SJSA1 (cell line): ENCODE measurements at regions not wholly inside any gene's neighbourhood (a gene's known extent, or its start where the extent isn't known, plus 50 kb on each side); places are given as distances from the start of the nearest gene placed in this dataset.
"Not testable (repeated sequence)": the region's sequence is repeated elsewhere in the genome, so short reads cannot be mapped to it uniquely, and the experiment has no call there.

ENCODE experiments used
- DNase-seq, 2 experiments: peaks; one replicate each; pipeline ENCODE4 v3.0.0-alpha.2; 2015 to 2020; ENCODE audit warnings: low spot score in 2 of 2, low read depth in 1 of 2
- H3K27ac ChIP-seq: fragments of 250-450 bp; sonication (Bioruptor Pico); 2 replicates; pipeline ENCODE4 v1.5.1; 2020; ENCODE audit warnings: mild to moderate bottlenecking, moderate library complexity
- H3K27me3 ChIP-seq: fragments of 250-450 bp; sonication (Bioruptor Pico); replicated peaks from 2 replicates; pipeline ENCODE4 v1.5.1; 2020; ENCODE audit warnings: mild to moderate bottlenecking, moderate library complexity
- H3K36me3 ChIP-seq: fragments of 250-450 bp; sonication (Bioruptor Pico); 2 replicates; pipeline ENCODE4 v1.5.1; 2020; ENCODE audit warnings: mild to moderate bottlenecking
- H3K4me1 ChIP-seq: fragments of 250-450 bp; sonication (Bioruptor Pico); replicated peaks from 2 replicates; pipeline ENCODE4 v1.6.1; 2021; ENCODE audit warnings: mild to moderate bottlenecking
- H3K4me3 ChIP-seq: fragments of 250-450 bp; sonication (Bioruptor Pico); 2 replicates; pipeline ENCODE4 v1.5.1; 2020; ENCODE audit warnings: mild to moderate bottlenecking
- H3K9me3 ChIP-seq: fragments of 250-450 bp; sonication (Bioruptor Pico); replicated peaks from 2 replicates; pipeline ENCODE4 v1.5.1; 2020; ENCODE audit warnings: mild to moderate bottlenecking

DNA sequence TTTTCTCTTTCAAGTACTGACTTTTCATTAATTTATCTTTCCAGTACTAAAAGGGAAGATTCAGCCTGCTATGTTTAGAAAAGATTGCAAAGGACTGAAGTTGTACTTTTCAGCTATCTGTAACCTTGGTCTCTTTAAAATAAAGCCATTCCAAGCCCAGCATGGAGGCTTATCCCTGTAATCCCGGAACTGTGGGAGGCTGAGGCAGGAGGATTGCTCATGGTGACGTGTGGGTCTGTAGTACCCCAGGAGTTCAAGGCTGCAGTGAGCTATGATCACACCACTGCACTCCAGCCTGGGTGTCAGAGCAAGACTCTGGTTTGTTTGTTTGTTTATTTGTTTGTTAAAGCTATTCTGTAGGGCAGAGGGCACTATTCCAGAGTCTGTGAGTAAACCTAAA, 50.6 kb upstream of the TMEM170B start:
- Histone ChIP-seq H3K27me3 (no peaks in the 10 kb centered on the region), H3K4me3 (no peak overlapping the region), H3K27ac (no peak overlapping the region), H3K9me3 (no peaks in the 10 kb centered on the region), H3K4me1 (no peaks in the 10 kb centered on the region), H3K36me3 (no peaks in the 10 kb centered on the region)
- no peak for DNase-seq

DNA sequence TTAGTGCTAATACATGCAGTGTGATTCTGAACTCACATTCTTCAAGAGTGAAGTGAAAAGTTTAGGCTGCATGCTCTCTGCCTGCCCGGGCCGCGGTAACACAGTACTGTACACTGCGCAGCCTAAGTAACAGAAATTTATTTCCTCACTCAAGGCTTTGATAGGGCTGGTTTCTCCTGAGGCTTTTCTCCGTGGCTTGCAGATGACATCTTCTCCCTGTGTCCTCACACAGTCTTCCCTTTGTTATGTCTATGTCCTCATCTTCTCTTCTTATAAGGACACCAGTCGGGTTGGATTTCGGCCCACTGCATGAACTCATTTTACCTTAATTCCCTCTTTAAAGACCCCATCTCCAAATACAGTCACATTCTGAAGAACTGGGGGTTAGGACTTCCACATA, 51.1 kb upstream of the TMEM170B start:
- DNase-seq, result no peak

DNA sequence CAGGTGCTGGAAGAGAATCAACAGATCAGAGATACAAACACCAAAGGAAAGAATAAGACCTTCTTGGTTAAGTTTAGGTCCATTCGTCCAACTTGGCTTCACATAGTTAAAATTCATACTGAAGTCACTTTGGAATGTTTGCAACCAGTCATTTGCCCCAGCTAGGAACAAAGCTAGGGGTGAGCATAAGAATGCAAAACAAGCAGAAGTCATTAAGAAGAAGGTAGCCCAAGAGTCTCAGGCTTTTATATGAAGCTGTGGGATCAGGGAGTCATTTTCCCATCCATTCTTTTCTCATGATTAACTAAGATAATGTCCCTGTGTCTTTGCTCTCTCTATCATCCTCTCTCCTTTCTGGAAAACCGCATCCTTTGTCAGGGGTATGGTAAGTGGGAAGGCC, 51.5 kb upstream of the TMEM170B start:
- DNase-seq, result no peak
- H3K27ac ChIP-seq, result no peak overlapping the region

More for the DNA sequence above, 51.1 kb upstream of the TMEM170B start:
- no peaks in the 10 kb centered on the region for H3K4me1 ChIP-seq
- H3K4me3 ChIP-seq, result no peak overlapping the region
- no peaks in the 10 kb centered on the region for H3K36me3 ChIP-seq
- H3K27ac ChIP-seq, result no peak overlapping the region
- H3K9me3 ChIP-seq, result no peaks in the 10 kb centered on the region
- H3K27me3 ChIP-seq, result no peaks in the 10 kb centered on the region

DNA sequence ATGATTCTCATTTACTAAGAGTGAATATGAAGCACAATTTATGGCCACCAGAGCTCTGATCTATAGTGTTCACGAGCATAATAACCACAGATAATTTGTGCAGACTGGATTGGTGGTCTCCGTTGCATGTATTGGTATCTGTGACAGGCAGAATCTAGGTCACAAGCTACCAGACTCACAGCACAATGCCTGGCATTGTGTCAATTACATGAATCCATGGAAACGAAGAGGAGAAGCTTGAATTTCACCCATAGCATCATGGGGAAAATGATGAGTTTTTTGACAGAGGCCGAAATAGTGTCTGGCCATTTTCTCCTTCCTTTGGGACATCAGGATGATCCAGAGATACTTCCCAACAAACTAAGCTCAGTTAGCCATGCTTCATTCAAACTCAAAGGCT, 52.3 kb upstream of the TMEM170B start:
- no peaks in the 10 kb centered on the region for H3K4me1 ChIP-seq
- H3K27ac ChIP-seq, result no peak overlapping the region
- H3K4me3 ChIP-seq, result no peak overlapping the region
- H3K27me3 ChIP-seq, result no peaks in the 10 kb centered on the region
- no peaks in the 10 kb centered on the region for H3K36me3 ChIP-seq
- no peaks in the 10 kb centered on the region for H3K9me3 ChIP-seq
- no peak for DNase-seq

More for the DNA sequence above, 51.5 kb upstream of the TMEM170B start:
- Histone ChIP-seq H3K36me3 (no peaks in the 10 kb centered on the region), H3K4me3 (no peak overlapping the region), H3K27me3 (no peaks in the 10 kb centered on the region), H3K4me1 (no peaks in the 10 kb centered on the region), H3K9me3 (no peaks in the 10 kb centered on the region)

DNA sequence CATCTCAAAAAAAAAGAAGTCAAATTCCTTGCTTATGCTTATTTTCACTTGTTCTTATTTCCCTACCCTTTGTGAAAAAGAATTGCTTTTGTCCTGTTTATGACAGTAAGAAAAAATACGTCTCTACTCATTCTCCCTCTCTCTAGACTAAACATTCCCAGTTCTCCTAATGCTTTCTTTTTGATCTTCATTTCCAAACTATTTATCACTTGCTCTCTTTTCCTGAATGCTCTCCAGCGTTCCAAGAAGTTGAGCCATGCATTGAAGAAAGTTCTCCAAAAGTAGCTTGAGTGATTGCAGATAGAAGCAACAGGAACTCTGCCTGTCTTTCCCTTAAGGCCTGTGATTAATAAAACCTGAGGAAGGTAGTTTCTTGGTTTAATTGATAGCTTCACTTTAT, 53.1 kb upstream of the TMEM170B start:
- DNase-seq, result no peak
- H3K4me3 ChIP-seq, result no peak overlapping the region
- no peaks in the 10 kb centered on the region for H3K4me1 ChIP-seq
- no peaks in the 10 kb centered on the region for H3K36me3 ChIP-seq
- no peaks in the 10 kb centered on the region for H3K9me3 ChIP-seq
- H3K27ac ChIP-seq, result no peak overlapping the region
- no peaks in the 10 kb centered on the region for H3K27me3 ChIP-seq

DNA sequence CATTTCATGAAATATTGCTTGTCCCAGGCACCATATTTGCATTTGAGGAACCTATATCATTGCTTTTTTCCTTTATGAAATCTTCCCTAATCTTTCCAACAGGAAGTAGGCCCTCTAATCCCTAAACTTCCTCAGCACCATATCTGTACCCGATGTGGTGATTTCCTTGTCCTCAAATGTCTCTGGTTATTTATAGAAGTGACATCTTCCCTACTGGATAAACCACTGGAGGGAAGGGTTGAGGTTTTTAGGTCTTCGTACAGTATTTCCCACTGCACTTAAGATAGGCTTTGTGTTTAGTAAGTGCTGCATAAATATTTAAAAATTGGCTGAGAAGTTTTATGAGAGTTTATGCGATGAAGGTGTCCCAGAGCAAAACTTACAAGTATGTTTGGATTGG, 54.9 kb upstream of the TMEM170B start:
- Histone ChIP-seq H3K36me3 (no peaks in the 10 kb centered on the region), H3K27me3 (no peaks in the 10 kb centered on the region), H3K9me3 (no peaks in the 10 kb centered on the region), H3K4me1 (no peaks in the 10 kb centered on the region), H3K27ac (no peak overlapping the region), H3K4me3 (no peak overlapping the region)
- DNase-seq, result no peak

DNA sequence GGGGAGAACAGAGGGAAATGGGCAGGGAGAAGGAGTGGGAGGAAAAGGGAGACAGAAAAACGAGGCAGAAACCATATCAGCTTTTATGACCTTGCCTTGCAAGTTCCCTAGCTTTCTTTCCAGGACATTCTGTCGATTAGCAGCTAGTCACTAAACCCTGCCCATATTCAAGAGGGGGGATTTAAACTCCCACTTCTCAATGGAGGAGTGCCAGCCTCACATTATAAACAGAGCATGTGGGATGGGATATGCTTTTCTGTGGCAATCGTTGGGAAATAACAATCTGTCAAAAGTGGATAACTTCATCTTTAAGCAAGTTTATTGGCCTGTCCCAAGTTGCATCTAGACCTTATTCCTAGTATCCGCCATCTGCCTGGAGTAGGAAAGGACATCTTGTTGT, 57.0 kb upstream of the TMEM170B start:
- Histone ChIP-seq H3K27ac (no peak overlapping the region), H3K36me3 (no peaks in the 10 kb centered on the region), H3K4me1 (no peaks in the 10 kb centered on the region), H3K4me3 (no peak overlapping the region), H3K27me3 (no peaks in the 10 kb centered on the region), H3K9me3 (no peaks in the 10 kb centered on the region)
- no peak for DNase-seq

DNA sequence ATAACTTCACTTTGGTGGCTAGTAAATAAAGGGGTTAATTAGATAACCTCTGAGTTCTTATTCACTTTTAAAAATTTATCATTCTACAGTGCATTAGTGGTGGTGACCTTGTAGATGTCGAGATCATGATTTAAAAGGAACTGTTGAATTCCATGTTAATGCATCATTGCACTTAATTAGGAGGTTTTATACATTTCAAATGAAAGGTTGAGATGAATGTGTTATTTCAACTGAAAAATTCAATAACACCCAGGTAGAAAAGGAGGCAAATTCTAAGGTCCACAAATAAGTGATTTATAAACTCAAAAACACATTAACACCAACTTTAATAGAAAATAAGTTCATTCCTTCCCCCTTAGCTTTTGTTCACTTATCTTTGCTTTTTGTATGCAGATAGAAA, 58.3 kb upstream of the TMEM170B start:
- Histone ChIP-seq H3K4me1 (no peaks in the 10 kb centered on the region), H3K9me3 (no peaks in the 10 kb centered on the region), H3K4me3 (no peak overlapping the region), H3K36me3 (no peaks in the 10 kb centered on the region), H3K27me3 (no peaks in the 10 kb centered on the region), H3K27ac (no peak overlapping the region)
- no peak for DNase-seq

DNA sequence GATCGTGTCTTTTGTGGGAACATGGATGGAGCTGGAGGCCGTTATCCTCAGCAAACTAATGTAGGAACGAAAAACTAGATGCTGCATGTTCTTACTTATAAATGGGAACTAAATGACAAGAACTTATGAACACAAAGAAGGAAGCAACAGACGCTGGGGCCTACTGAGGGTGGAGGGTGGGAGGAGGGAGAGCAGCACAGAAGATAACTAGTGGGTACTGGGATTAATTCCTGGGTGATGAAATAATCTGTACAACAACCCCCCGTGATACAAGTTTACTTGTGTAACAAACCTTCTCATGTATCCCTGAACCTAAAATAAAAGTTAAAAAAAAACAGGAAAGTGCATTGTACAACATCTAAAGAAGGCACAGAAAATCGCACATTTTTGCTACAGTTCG, 59.0 kb upstream of the TMEM170B start:
- H3K9me3 ChIP-seq, result no peaks in the 10 kb centered on the region
- no peaks in the 10 kb centered on the region for H3K36me3 ChIP-seq
- H3K27ac ChIP-seq, result no peak overlapping the region
- H3K4me1 ChIP-seq, result no peaks in the 10 kb centered on the region
- H3K27me3 ChIP-seq, result no peaks in the 10 kb centered on the region
- no peak overlapping the region for H3K4me3 ChIP-seq
- no peak for DNase-seq

DNA sequence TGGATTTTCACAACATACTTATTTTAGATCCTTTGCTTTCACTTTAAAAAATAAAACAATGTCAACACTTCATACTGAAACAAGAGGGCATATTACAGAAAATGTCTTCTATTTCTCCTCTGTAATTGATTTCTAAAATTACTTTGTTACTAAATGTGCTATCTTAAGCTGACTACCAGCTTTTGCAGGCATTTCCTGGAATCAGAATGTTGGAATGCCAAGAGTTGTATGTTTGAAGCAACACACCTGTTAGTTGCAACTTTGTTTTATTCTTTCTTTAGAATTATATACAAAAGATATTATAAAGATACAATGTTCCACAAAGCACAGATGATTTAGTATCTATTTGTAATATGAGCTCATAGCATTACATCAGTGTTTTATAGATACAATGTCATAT, 62.5 kb upstream of the TMEM170B start:
- H3K4me1 ChIP-seq, result no peaks in the 10 kb centered on the region
- no peak overlapping the region for H3K27ac ChIP-seq
- H3K9me3 ChIP-seq, result no peaks in the 10 kb centered on the region
- no peak for DNase-seq
- H3K27me3 ChIP-seq, result no peaks in the 10 kb centered on the region; the same call in 1 of the 2 replicates
- no peaks in the 10 kb centered on the region for H3K36me3 ChIP-seq
- H3K4me3 ChIP-seq, result no peak overlapping the region

DNA sequence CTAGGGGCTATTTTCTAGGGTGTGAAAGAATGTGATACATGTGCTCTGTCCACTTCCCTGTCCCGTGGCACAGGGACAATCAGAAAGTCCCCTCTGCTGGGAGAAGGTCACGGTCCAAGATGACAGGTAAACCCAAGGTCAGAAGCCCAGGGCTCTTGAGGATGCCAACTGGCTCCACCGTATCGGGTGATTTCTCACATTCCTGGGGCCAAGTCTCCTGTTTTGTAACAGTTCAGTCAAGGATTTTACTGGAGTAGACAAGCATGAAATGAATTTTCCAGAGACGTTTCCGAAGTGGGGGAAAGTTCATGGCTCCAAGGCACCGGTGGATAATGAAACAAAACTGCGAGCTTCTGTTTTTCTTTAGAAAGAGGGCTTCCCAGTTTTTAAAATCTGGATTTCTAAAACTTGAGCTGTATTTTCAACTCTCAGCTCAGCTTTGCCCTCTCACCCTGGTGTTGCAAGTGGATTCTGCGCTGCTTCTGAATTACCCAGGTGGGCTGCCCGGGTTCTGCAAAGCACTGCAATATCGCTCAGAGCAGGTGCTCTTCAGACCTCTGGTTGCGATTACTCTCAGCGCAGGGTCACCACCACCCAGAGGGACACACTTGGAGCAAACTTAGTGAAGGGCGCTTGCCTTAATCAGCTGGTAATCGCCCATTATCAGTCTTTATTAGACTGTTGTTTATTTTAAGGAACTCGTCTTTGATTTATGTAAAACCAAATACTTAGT, 64.4 kb upstream of the TMEM170B start:
- no peak for DNase-seq
- no peak overlapping the region for H3K4me3 ChIP-seq
- H3K27me3 ChIP-seq, result no peaks in the 10 kb centered on the region; the same call in 1 of the 2 replicates
- H3K4me1 ChIP-seq, result no peaks in the 10 kb centered on the region
- H3K36me3 ChIP-seq, result no peaks in the 10 kb centered on the region
- no peak overlapping the region for H3K27ac ChIP-seq
- H3K9me3 ChIP-seq, result no peaks in the 10 kb centered on the region

DNA sequence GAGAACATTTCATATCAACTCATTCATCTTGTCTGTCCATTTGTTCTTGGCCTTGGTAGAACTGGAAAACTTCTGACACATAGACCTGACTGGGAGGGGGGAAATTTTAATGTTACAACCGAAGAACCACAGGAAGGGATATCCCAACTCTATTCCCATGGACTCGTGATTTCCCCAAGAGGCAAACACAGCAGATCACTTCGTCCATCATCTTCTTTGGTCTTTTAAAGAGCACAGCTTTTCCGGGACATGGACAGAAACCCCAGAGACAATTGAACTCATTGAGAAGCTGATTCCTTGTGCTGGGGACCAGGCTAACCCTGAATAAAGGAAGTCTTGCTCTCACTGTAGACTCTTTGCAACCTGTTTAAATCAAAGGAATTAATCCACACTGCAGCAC, 66.3 kb upstream of the TMEM170B start:
- Histone ChIP-seq H3K4me1 (no peaks in the 10 kb centered on the region), H3K27ac (no peak overlapping the region), H3K27me3 (no peaks in the 10 kb centered on the region; the same call in 1 of the 2 replicates), H3K4me3 (no peak overlapping the region), H3K9me3 (no peaks in the 10 kb centered on the region), H3K36me3 (no peaks in the 10 kb centered on the region)
- DNase-seq, result no peak

DNA sequence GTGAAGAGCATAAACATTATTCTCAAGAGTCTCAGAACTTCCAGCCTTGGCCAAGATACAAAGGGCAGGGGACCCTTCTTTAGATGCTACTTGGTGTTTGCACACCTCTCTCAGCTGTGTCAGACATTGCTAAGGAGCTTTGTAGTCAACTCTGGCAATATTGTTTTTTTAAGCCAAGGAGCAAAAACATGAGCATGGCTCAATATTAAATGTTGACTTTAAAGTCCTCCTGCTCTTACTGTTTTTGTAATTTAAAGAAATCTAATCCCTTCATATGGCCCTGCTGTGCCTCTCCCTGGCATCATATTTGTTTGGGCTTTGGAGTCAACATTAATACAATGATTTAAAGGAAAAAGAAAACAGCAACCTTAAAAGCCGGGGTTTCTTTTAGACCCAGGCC, 67.9 kb upstream of the TMEM170B start:
- no peak overlapping the region for H3K27ac ChIP-seq

DNA sequence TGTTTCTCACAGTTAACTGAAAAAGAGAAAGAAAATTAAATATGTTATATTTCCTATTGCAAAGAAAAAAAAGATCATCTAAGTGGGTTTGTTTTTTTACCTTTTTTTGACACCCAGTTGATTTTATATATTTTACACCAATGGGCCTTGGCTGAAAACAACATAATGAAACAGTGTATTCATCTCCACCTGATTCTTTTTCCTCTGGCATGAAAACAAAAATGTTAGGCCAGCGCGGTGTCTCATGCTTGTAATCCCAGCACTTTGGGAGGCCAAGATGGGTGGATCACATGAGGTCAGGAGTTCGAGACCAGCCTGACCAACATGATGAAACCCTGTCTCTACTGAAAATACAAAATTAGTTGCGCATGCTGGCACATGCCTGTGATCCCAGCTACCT, 69.3 kb upstream of the TMEM170B start:
- H3K36me3 ChIP-seq, H3K9me3 ChIP-seq, H3K27ac ChIP-seq, H3K4me1 ChIP-seq, H3K27me3 ChIP-seq, H3K4me3 ChIP-seq, DNase-seq: not testable (repeated sequence)

More for the DNA sequence above, 67.9 kb upstream of the TMEM170B start:
- no peaks in the 10 kb centered on the region for H3K4me1 ChIP-seq
- no peak for DNase-seq
- no peaks in the 10 kb centered on the region for H3K36me3 ChIP-seq
- no peak overlapping the region for H3K4me3 ChIP-seq
- no peaks in the 10 kb centered on the region for H3K9me3 ChIP-seq
- no peaks in the 10 kb centered on the region; the same call in 1 of the 2 replicates for H3K27me3 ChIP-seq

DNA sequence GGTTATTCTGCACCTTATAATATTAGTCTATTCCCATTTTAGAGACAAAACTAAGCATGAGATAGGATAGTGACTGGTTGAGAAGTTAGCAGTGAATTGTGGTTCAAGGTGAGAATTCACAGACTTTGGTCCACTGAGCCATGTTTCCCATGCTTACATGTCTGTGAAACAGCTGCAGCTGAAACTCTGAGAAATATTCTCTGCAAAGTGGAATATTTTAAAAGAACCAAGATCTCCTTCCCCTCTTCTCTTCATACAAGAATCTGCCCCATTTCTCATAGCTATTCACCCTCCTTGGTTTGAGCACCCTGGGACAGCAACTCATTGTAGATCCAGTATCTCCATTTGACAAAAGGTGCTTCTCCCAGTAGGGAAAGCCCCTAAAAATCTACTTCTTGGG, 70.2 kb upstream of the TMEM170B start:
- Histone ChIP-seq H3K4me3 (no peak overlapping the region), H3K27me3 (no peaks in the 10 kb centered on the region; the same call in 1 of the 2 replicates), H3K27ac (no peak overlapping the region), H3K9me3 (no peaks in the 10 kb centered on the region), H3K36me3 (no peaks in the 10 kb centered on the region), H3K4me1 (no peaks in the 10 kb centered on the region)
- no peak for DNase-seq
